ENCODE measurements at regions not wholly inside any gene's neighbourhood (a gene's known extent, or its start where the extent isn't known, plus 50 kb on each side); places are given as distances from the start of the nearest gene placed in this dataset.

GRCh38 chr5:179405426-179406030 is 60.3 kb upstream of the ADAMTS2 start:
- TF ChIP-seq POLR2A (IDR thresholded peaks at IDR 0.05) (no peak), POLR2AphosphoS5 (IDR thresholded peaks at IDR 0.05) (no peak)
- TF ChIP-seq, protein P1, sequence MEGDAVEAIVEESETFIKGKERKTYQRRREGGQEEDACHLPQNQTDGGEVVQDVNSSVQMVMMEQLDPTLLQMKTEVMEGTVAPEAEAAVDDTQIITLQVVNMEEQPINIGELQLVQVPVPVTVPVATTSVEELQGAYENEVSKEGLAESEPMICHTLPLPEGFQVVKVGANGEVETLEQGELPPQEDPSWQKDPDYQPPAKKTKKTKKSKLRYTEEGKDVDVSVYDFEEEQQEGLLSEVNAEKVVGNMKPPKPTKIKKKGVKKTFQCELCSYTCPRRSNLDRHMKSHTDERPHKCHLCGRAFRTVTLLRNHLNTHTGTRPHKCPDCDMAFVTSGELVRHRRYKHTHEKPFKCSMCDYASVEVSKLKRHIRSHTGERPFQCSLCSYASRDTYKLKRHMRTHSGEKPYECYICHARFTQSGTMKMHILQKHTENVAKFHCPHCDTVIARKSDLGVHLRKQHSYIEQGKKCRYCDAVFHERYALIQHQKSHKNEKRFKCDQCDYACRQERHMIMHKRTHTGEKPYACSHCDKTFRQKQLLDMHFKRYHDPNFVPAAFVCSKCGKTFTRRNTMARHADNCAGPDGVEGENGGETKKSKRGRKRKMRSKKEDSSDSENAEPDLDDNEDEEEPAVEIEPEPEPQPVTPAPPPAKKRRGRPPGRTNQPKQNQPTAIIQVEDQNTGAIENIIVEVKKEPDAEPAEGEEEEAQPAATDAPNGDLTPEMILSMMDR (IDR thresholded peaks at IDR 0.05 in 8 of 11, conservative IDR thresholded peaks at IDR 0.05 in 3 of 11), result no peak

All from spleen (tissue), 7 donors.